Gastroesophageal sphincter (tissue), 4 donors: ENCODE measurements at regions not wholly inside any gene's neighbourhood (a gene's known extent, or its start where the extent isn't known, plus 50 kb on each side); places are given as distances from the start of the nearest gene placed in this dataset.

ENCODE experiments used
- ATAC-seq: fragments of 150-250 bp; one replicate; pipeline ENCODE4 v1.9.1; 2016; ENCODE audit warnings: mild to moderate bottlenecking, moderate library complexity
- H3K27ac ChIP-seq, 4 donors: fragments of 200-600 bp; sonication (generic) in 3 of 4; 1 replicate in 3 of 4; 2 replicates in 1 of 4; pipeline ENCODE4 v1.5.1; 2016 to 2019
- H3K27me3 ChIP-seq: fragments of 200-600 bp; sonication (generic); one replicate; pipeline ENCODE4 v1.5.1; 2019
- H3K36me3 ChIP-seq, 2 donors: fragments of 200-600 bp; sonication (generic); one replicate each; pipeline ENCODE4 v1.5.1; 2019; ENCODE audit warnings: control low read depth in 1 of 2
- H3K4me1 ChIP-seq, 3 donors: fragments of 200-600 bp; sonication (generic); 1 replicate in 2 of 3; 2 replicates in 1 of 3; pipeline ENCODE4 v1.5.1; 2016 to 2019; ENCODE audit warnings: control low read depth in 2 of 3
- H3K4me3 ChIP-seq, 2 donors: fragments of 200-600 bp; sonication (generic); one replicate each; pipeline ENCODE4 v1.5.1; 2019; ENCODE audit warnings: mild to moderate bottlenecking in 1 of 2, moderate library complexity in 1 of 2
- H3K9me3 ChIP-seq, 3 donors: fragments of 200-600 bp; sonication (generic); one replicate each; pipeline ENCODE4 v1.5.1; 2017 to 2019; ENCODE audit warnings: control low read depth in 2 of 3
- EP300 ChIP-seq: sonication (generic); formaldehyde crosslinking; IDR thresholded peaks from one replicate; pipeline ENCODE4 v1.6.1; 2017; ENCODE audit warnings: antibody characterized with exemption, mild to moderate bottlenecking
- POLR2A ChIP-seq, 2 donors: fragments of 450-650 bp; IDR thresholded peaks; one replicate each; pipeline ENCODE4 v1.6.1; 2017; ENCODE audit warnings: antibody characterized with exemption in 2 of 2, mild to moderate bottlenecking in 2 of 2, moderate library complexity in 1 of 2
- POLR2AphosphoS5 ChIP-seq: sonication (generic); formaldehyde crosslinking; IDR thresholded peaks from one replicate; pipeline ENCODE4 v1.6.1; 2017; ENCODE audit warnings: antibody characterized with exemption
- WGBS, 2 donors: methylation state at CpG; one replicate each; pipeline ENCODE4 v1.1.5; 2018; ENCODE audit warnings: low coverage in 1 of 2; 5-methylcytosine and 5-hydroxymethylcytosine counted together
- TF ChIP-seq, protein P1 (sequence below), 4 experiments: fragments of 200-600 bp in 2 of 4; fragments of 450-650 bp in 2 of 4; sonication (generic) in 1 of 4; IDR thresholded peaks; one replicate each; pipeline ENCODE4 v1.5.1; 2017 to 2019; ENCODE audit warnings: antibody characterized with exemption in 4 of 4, mild to moderate bottlenecking in 2 of 4, moderate library complexity in 2 of 4

DNA sequence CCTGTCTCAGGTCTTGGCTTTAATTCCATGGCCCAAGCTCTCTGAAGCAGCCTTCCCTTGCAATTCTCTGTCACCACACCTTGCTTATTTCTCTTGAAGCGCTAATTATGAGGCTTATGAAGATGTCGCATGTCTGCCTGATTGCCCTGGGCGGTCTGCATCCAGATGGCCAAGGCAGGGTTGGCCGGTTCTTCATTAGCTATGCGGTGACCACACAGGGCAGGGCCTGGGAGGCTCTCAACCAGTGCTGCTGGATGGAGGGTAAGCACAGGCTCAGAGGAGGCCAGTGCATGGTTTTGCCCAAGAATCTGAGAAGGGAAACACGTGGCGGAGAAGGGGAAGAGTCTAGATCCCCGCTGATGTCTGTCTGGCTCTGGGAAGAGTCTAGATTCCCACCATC lies 528.7 kb downstream of the CDH26 start:
- TF ChIP-seq POLR2AphosphoS5 (no peak), POLR2A (IDR thresholded peaks at IDR 0.05) (no peak), EP300 (no peak)
- TF ChIP-seq, protein P1, sequence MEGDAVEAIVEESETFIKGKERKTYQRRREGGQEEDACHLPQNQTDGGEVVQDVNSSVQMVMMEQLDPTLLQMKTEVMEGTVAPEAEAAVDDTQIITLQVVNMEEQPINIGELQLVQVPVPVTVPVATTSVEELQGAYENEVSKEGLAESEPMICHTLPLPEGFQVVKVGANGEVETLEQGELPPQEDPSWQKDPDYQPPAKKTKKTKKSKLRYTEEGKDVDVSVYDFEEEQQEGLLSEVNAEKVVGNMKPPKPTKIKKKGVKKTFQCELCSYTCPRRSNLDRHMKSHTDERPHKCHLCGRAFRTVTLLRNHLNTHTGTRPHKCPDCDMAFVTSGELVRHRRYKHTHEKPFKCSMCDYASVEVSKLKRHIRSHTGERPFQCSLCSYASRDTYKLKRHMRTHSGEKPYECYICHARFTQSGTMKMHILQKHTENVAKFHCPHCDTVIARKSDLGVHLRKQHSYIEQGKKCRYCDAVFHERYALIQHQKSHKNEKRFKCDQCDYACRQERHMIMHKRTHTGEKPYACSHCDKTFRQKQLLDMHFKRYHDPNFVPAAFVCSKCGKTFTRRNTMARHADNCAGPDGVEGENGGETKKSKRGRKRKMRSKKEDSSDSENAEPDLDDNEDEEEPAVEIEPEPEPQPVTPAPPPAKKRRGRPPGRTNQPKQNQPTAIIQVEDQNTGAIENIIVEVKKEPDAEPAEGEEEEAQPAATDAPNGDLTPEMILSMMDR (IDR thresholded peaks at IDR 0.05): no peak
- WGBS, 2 donors: 100% methylated on average over 1 to 2 of the region's 8 CpGs

DNA sequence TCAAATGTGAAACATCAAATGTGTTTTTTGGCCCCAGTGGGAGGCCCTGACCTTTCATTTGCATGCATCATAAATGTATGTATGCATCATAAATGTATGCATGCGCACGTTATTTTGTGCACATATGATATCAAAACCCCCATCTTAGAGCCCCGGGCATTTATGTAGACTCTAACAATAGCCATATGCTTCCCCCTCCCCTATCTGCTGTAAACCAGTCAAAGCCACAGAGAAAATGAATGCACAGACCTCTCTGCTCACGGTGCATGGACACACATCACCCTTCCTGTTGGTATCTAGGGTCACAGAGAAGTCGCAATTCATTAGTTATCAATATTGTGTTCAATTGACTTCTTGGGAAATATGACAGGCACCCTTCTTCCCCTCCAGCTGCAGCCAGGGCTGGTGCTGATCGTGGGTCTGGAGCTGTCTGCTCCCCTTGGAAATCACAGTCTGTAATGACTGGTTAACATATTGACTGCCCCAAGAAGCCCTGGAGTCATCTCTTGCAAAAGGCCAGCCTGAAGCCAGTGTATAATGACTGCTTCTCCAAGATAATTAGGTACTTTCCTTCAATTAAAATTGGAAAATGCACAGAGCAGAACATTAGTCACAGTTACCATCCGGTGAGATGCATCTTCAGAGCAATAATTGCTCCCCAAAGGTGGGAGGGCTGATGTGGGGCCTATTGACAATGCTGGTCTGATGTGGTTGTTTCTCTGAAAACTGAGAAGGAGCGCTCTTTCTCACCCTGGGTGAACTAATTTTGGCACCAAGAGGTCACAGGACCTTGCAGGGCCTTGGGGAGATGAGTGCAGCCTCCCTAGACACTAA lies 532.2 kb downstream of the CDH26 start:
- no peaks in the 10 kb centered on the region for H3K36me3 ChIP-seq
- H3K9me3 ChIP-seq: no peaks in the 10 kb centered on the region
- TF ChIP-seq POLR2A (IDR thresholded peaks at IDR 0.05) (no peak), POLR2AphosphoS5 (no peak), EP300 (no peak)
- TF ChIP-seq, protein P1 (IDR thresholded peaks at IDR 0.05): no peak
- peaks cover 7% of the 10 kb centered on the region for H3K27me3 ChIP-seq
- no peak overlapping the region for H3K27ac ChIP-seq
- H3K4me1 ChIP-seq: no peaks in the 10 kb centered on the region
- no peak overlapping the region for H3K4me3 ChIP-seq
- 69 to 72% methylated on average over 6 to 7 of the region's 8 CpGs for WGBS, 2 donors
- ATAC-seq: no peak

More for the DNA sequence above, 528.7 kb downstream of the CDH26 start:
- Histone ChIP-seq H3K36me3 (no peaks in the 10 kb centered on the region), H3K4me3 (no peak overlapping the region), H3K27me3 (peaks cover 36% of the 10 kb centered on the region), H3K27ac (no peak overlapping the region), H3K4me1 (no peaks in the 10 kb centered on the region), H3K9me3 (no peaks in the 10 kb centered on the region)
- no peak for ATAC-seq

DNA sequence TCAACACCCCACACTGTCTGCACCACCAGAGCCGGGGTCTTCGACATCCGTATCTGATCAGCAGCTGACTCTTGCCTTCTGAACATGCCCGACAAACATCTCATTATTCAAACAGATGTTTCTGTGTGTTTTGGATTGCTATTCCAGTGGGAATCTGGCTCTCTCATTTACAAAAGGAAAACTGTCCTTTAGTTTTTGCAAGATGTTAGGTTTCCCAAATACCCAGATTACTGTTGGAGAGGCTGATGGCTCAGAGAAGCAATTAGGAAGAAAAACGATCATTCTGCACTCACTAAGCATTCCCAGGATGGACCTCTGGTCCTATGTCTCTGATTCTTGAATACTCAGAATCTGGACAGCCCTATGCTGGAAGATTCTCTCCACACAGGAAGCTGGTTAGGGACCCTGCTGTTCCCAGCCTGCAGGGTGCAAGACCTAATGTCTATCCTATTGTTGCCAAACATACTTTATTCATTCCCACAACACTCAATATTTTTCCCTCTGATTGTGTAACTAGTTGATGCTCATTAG lies 532.9 kb downstream of the CDH26 start:
- no peak overlapping the region for H3K27ac ChIP-seq
- peaks cover 7% of the 10 kb centered on the region for H3K27me3 ChIP-seq
- no peaks in the 10 kb centered on the region for H3K9me3 ChIP-seq
- 36 to 37% methylated on average over 2 to 5 of the region's 5 CpGs for WGBS, 2 donors
- H3K36me3 ChIP-seq: no peaks in the 10 kb centered on the region
- no peak overlapping the region for H3K4me3 ChIP-seq
- TF ChIP-seq POLR2A (IDR thresholded peaks at IDR 0.05) (no peak), POLR2AphosphoS5 (no peak), EP300 (no peak)
- TF ChIP-seq, protein P1 (IDR thresholded peaks at IDR 0.05): no peak
- peak; percentile 43 for ATAC-seq
- H3K4me1 ChIP-seq: no peaks in the 10 kb centered on the region

DNA sequence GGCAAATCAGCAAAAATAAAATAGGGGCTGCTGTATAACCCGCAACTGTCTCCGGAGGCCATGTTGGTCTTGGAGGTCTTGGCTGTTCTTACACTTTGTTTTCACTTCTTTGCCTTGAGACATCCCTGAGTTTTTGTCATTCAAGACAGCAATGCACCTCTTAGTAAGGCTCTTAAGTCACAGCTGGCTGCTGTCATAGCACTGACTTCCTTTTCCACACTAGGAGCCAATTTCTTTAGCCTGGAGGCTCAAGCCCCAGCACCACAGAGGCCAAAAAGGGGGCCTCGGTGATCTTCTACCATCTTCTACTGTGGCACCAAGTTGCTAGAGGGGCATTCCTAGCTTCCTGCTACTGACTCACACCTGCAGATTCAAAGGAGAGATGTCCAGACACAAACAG lies 536.3 kb downstream of the CDH26 start:
- Histone ChIP-seq H3K9me3 (no peaks in the 10 kb centered on the region), H3K4me1 (no peaks in the 10 kb centered on the region), H3K27me3 (no peaks in the 10 kb centered on the region), H3K27ac (no peak overlapping the region), H3K36me3 (no peaks in the 10 kb centered on the region), H3K4me3 (no peak overlapping the region)
- WGBS, 2 donors: 83 to 92% methylated on average over 2 of the region's 3 CpGs
- no peak for ATAC-seq
- TF ChIP-seq POLR2A (IDR thresholded peaks at IDR 0.05): no peak
- TF ChIP-seq EP300: no peak
- TF ChIP-seq, protein P1 (IDR thresholded peaks at IDR 0.05): no peak
- TF ChIP-seq POLR2AphosphoS5: no peak
